ENCODE measurements at regions not wholly inside any gene's neighbourhood (a gene's known extent, or its start where the extent isn't known, plus 50 kb on each side); places are given as distances from the start of the nearest gene placed in this dataset.

DNA sequence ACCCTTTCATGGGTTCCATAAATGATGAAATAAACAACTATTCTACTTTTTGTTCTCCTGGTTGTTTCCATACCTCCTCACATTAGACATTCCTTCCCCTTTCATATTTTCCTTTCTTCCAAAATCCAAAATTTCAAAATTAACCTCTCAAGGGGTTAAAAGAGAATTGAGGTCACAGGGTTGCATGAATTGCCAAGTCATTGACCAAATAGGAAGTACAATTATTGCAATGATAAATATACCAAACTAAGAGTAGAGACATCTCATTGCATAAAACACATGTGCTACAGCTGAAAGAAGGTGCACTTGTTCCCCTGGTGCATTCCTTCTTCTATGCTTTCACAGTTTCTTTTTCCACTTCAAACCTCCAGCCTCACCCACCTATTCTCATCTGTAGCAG is 136.1 kb downstream of the KCTD12 start:
- DNase-seq: no peak

DNA sequence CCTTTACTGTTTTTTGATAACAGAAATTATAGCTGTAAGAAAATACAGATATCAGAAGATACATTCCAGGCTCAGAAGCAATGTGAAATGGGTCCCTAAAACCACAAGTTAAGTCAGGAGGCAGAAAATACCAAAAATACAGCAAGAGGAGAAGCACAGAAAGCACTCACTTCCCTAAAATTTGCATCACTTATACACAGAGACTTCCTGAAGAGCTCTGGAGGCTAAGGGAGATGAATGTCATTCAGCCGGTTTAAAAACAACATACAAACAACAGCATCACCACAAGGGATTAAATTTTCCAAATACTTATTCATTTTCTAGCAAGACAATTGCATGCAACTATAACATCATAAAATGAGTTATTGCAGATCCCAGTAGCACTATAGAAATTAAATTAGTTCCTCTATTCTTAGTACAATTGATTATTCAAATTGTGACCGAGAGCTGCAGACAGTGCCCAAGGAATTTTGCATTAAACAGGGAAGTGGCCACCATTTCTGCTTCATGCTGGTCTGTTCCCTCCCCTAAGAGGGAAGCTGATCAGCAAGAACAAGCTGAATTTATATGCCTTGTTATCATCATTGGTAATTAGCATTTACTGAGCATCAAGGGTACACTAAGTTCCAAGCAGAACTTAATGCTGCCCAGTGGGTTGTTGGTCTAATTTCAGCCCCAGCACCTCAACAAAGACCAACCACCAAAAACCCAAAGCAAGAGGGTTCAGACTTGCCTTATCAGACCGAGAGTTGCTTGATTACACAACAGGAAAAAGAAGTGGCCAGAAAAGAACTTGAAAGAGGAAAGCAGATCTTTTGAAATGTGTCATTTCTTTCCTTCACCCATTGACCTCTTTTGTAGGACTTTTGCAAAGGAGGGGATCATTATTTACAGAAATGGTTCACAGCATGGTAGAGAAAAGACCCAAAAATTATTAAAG is 140.7 kb downstream of the KCTD12 start:
- peak in 1 of 3 donors; percentile 46 for DNase-seq

DNA sequence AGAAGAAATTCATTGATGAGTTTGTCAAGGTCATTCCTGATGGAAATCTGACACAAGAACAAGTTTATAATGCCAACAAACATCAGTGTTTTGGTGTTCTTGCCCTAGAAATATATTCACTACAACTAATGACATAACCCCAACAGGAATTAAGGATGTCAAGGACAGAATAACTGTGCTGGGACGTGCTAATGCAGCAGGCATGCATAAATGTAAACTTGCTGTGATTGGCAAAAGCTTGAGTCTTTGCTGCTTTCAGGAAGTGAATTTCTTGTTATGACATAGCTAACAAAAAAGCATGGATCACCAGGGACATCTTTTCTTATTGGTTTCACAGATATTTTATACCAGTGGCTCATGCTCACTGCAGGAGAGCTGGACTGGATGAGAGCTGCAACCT is 144.6 kb downstream of the KCTD12 start:
- no peak for DNase-seq

DNA sequence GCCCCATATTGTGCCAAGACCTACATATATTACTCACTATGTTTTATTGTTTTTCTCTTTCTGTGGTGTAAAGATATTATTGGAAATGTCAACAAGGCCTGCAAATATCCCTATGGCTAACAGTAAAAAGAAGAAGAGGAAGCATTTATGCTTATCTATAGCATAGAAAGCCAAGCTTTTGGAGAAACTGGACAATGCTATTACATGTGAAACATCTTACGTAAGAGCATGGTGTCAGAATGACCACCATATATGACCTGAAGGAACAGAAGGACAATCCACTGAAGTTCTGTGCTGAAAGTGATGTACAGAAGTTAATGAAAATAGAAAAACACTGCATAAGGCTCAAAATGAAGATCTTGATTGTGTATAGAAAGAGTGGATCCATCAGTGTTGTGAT is 145.2 kb downstream of the KCTD12 start:
- no peak for DNase-seq

DNA sequence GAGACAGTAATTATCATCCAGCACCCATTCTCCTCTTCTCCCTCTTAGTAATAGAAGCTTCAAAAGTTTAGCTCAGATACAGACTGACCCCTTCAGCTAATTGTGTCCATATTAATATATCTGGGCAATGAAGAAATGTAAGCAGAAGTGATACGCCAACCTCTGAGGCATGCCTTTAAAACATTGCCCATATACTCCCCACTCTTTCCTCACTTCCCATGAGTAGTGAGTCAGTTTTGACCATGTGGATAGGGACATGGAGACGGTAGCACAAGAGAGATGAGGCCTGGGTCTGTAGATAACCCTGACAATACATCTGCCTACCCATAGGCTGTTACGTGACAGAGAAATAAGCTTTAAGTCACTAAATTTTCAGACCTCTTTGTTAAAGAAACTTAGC is 147.6 kb downstream of the KCTD12 start:
- no peak for DNase-seq

DNA sequence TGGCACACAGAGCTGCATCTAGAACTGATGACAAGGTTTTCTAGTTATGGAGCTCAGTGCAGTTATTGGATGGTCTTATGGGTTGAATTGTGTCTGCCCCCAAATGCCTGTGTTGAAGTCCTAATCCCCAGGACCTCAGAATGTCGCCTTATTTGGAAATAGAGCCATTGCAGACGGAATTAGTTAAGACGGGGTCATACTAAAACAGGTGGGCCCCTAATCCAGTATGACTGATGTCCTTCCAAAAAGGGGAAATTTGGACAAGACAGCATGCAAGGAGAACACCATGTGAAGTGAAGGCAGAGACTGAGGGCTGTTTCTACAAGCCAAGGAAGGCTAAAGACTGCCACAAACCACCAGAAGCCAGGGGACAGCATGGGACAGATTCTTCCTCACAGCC is 148.7 kb downstream of the KCTD12 start:
- no peak for DNase-seq

DNA sequence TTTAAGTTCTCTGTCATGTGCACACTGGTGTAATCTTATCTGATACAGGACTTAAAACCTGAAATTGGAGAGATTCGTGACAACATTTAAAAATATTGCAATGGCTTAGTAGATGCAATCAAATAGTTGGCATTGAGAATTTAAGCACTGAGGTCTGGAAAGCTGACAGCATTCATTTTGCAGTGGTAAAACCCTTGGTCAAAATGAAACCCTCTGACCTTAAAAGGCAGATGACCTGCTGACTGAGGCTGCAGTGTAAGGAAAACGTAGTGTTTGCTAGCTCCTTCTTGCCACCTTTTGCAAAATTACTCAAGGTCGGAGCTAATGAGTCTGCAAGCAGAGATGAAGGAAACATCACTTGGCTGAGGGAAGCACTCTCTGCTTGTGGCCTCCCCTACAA is 150.6 kb downstream of the KCTD12 start:
- no peak for DNase-seq

DNA sequence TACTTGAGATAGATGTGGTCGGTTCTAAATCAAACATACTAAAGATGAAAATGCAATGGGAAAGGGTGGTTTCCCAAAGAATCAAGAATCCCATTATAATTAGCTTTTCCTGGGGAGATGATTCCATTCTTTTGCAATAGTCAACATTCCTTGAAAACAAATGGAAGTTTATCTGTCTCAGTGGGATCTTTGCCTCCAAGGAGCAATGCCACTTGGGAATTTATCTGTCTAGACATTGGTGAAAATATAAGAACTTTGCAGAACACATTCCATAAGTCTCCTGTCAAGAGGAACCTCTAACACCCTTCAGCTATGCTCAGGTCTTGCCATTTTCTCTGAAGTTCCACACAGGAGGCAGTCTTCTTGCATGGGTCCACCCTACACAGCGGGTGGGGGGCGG is 152.5 kb downstream of the KCTD12 start:
- no peak for DNase-seq

DNA sequence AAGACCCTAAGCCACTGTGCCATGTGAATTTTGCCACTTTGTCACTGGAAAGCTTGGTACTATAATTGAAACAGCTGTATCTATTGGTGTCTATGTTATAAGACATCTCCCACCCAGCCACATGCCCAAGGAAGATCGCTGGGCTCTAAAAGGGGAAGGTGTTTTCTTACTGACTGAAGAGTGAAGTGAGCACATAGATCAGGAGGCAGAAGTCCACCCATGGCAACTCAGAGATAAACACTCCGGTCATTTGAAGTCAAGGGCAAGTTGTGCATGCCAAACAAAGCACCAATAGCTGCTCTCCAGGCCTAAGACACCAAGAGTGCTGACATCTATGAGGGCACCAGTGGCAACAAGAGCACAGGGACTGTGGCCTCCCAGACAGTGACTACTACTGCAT is 153.8 kb downstream of the KCTD12 start:
- no peak for DNase-seq

DNA sequence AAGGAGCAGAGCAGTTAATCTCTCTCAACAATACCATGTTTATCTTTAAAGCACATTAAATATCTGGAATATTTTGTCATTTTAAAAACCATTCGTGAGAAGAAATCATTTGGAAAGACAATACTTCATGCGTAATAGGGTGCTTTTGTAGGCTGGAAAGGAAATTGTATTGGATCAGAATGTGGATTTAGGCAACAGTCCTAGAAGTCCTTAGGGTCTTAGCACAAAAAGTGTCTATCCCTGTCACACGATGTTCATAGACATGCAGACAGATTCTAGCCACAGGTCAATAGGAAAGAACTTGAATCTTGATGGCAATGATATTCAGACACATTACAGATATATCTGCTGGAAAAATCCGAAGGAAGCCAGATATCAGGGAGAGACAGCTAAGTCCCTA is 156.0 kb downstream of the KCTD12 start:
- no peak for DNase-seq

DNA sequence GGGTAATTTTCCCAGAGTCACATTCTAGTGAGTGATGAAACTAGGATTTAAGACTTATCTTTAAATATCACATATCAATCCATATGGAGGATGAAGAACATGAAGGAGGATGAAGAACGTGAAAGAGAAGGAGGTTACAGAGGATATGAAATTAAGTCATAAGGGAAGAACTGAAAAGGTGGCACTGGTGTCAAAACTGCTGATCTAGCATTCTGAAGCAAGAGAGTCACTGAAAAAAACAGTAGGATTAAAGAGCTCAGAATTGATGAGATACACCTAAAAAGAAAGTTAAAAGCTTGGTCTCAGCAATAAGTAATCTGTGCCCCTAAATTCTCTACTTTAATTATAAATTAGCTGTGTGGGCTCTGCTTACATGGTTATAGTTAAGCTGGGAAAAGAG is 156.5 kb downstream of the KCTD12 start:
- no peak for DNase-seq

DNA sequence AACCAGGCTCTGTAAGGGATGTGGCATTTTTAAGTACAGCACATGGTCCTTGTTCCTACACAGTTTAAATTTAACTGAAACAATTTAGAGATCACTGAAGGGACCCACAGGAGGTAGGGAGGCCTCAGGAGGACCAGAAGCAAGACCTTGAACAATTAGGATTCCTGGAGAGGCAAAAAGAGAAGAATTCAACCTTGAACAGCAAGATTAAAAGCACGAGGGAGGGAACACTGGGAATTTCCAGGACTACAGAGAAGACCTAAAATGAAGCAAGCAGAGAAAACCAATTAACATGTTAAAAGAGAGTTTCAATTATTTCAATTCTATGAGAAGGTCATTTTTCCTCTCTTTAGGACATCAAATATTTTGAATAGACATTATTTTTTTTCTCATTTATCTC is 160.3 kb downstream of the KCTD12 start:
- DNase-seq: no peak

DNA sequence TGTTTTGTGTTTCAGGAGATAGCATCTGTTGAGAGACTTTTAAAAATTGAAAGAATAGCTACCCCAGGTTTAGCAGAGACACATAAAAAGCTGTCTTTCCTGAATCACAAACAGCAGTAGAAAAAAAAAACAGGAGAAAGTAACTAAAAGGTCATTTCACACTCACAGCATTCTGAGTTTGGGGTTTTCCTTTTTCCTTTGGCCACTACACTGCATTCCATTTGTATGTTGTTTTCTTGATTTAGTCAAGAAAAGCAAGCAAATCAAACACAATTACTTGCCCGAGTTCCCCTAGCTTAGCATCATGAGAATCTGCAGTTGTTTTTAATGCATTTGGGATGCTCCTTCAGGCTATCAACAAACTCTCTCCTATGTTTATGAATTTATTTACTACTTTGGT is 161.0 kb downstream of the KCTD12 start:
- DNase-seq: peak in 2 of 3 donors; percentile 43 to 69

DNA sequence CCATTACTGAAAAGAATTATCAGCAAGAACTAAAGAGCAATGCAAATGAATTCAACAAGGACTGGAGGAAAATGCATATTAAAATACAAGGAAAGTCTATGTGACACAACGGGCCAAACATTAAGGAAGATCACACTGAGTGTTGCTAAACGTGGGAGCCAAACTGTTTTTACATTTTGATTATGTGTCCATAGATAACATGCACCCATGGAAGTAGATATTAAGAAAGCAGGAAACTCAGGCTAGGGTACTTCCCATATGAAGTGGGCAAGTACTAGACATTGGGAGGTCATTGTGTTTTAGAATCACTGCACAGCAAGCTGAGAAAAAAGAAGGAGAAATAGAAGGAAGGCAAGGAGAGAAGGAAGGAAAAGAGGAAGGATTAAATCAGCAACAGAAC is 161.8 kb downstream of the KCTD12 start:
- DNase-seq: no peak

DNA sequence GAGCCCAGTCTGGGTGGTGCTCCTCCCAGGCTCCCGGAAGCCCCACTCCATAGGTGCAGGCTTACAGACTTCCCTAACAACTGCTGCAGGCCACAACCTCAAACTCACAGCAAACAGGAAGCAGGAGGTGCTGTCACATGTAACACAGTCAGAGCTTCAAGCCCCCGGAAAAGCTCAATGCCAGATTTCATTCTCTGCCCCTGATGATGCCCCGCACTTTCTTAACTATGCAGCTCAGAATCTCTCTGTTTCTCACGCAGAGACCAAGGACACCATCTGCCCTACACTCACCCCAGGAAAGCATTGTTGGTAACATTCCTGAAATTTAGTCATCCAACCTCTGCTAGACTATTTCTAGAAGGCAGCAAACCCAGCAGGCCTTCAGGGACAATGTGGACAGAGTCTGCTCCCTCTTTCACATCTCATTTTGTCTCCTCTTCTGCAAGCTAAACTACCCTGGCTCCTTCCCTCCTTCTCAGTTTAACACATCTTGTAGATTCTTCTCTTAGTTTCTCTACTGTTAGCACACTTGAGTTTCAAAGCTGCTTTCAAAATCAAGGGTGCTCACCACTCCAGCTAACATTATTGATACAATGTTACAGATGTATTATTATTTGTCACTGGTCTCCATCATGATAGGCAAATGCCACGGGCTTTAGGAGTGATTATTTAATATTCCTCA is 162.5 kb downstream of the KCTD12 start:
- DNase-seq: peak in 1 of 3 donors; percentile 74

DNA sequence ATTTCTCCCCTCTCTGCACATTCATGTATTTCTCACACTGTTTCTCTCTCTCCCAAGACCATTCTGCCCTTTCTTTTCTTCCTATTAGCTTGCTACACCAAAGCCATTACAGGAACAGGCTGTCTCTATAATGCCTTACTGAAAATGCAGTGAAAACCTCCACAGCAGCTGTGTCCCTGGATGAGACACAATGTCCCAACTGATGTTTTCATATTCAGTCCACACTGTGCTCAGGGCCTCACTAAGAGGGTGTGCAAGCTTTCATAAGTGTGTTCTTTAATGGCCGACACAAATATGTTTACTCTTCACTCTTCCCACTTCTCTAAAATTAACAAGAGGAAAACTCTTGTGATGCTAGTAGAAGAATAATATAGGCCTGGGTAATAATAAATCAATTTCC is 163.4 kb downstream of the KCTD12 start:
- DNase-seq: no peak

DNA sequence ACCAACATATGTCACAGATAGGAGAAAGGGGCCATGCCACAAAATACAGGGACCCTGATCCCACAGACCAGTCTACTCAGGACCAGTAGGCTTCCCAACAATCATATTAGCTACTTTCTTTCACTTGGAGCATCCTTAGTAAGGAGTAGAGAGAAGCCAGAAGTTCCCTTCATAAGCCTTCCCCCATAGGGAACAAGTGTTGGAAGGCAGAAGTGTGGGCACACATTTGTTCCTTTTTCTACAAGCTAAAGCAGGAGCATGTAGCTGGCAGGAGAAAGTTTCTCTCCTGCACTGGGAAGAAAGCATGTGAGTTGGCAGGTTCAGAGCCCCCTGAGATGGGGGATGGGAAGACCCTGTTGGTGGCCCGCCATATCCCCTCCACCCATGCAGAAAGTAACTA is 165.4 kb downstream of the KCTD12 start:
- no peak for DNase-seq

DNA sequence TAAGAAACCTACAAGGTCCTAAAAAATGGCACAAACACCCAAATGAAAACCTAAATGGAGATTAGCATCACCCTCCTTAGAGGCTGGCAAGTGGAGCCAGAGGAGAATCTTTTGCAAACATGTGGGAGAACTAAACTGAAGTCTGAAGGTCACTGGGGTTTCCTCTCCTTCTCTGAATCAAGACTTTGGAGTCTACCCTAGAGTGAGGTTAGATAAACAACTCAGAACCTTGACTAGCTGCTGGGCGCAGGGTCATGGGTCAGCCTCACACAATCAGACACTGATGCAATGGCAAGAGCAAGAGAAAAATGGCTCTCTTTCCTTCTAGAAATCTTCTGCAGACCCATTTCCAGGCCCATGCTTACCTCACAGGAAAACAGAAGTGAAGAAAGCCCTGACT is 165.8 kb downstream of the KCTD12 start:
- no peak for DNase-seq

DNA sequence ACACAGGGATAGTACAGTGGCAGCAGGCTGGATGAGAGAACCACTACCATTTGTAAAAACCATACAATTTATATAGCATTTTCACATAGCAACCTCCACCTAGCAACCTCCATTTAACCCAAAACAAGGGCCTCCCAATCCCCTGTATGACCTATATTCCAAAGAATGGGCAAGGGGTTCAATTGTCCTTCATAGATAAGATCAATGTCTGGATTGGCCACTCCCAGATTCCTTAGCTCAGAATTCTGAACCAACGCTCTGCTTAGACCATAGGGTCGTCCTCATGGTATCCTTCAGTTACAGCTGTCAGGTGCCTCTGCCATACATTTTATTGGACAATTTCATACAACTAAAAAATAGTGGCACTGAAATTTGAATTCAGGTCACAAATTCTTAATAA is 166.2 kb downstream of the KCTD12 start:
- DNase-seq: no peak

DNA sequence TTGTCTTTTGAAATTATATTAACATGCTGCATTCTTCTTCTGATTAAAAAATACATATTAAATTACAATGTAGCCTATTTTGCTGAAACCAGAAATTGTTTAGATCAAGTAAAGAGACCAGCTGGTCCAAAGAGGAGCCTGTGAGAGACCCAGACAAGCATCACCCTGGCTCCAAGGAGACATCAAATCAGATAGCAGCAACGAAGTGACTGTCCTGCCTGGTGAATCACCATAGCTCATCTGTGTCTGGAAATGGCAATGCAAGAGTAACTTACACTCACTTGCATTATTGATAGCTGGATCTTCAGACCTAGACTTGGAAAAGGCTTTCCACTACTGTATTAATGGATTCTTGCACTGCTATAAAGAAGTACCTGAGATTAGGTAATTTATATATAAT is 169.1 kb downstream of the KCTD12 start:
- no peak for DNase-seq

DNA sequence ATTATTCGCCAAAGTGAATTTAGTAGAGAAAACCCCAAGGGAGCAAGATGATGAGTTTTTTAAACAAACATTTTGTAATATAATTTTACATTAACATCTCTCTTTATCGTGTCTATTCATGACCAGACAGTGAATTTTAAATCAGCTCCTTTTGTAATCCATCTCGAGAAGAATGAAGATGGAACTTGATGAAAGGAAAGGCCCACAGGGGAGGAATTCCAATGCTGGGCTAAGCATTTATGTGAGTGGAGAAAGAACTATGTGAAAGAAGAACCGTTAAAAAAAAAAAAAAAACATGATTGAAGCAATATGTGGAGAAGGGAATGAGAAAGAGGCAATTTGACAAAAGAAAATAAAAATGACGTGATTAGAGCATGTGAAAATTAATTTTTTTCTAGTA is 170.6 kb downstream of the KCTD12 start:
- peak in 2 of 3 donors; percentile 66 to 83 for DNase-seq

DNA sequence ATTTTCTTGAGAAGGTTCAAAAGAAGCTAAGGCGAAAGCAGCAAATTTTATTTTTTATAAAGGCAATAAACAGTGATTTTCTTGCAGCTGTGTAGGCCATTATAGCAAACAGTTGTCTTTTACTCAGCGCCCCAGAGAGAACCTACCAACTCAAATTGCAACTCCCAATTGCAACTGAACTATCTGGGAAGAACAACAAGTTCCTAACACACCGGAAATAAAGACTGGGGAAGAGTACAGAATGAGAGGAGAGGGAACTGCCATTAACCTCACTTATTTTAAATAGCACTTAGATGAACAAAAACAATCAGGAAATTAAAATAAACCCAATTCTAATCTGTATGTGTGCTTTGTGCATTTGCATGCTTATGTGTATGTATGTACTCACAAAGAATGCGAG is 171.1 kb downstream of the KCTD12 start:
- DNase-seq: peak in 2 of 3 donors; percentile 53 to 85

DNA sequence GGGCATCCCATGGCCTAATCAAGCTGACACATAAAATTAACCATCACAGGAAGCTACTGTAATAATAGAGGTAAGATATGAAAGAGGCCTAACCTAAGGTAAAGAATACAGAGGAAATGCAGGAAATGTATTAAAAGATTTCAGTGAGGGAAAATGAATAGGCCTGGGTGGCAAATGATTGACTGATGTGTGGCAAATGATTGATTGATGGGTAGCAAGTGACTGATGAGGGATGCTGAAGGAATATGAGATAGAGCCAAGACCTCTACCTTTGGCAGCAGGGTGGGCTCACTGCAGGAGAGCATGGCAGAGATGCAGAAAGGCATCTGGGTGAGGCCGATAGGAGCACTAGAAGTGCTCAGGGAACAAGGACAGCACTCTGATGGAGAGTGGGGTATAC is 172.9 kb downstream of the KCTD12 start:
- no peak for DNase-seq

Measured in muscle of back (tissue), 3 donors.